Kidney epithelial cell (primary cell): ENCODE measurements at regions not wholly inside any gene's neighbourhood (a gene's known extent, or its start where the extent isn't known, plus 50 kb on each side); places are given as distances from the start of the nearest gene placed in this dataset.

Experiments
- DNase-seq: peaks from one replicate; pipeline ENCODE4 v3.0.0-alpha.2; 2010; ENCODE audit warnings: low read depth
- H3K27me3 ChIP-seq: 2 replicates; pipeline ENCODE4 v1.6.0; 2011; ENCODE audit warnings: low read length; ENCODE audit not compliant: control insufficient read depth, insufficient read depth
- H3K36me3 ChIP-seq: 2 replicates; pipeline ENCODE4 v1.5.1; 2011; ENCODE audit warnings: low read length; ENCODE audit not compliant: control insufficient read depth, insufficient read depth
- H3K4me3 ChIP-seq: 2 replicates; pipeline ENCODE4 v1.5.1; 2011; ENCODE audit warnings: low read depth, mild to moderate bottlenecking, control low read depth, low read length
- TF ChIP-seq, protein P1 (sequence below): IDR thresholded peaks from 2 replicates; pipeline ENCODE4 v1.5.1; 2011; ENCODE audit warnings: mild to moderate bottlenecking, moderate library complexity, low read length, control low read depth, inconsistent platforms; ENCODE audit not compliant: insufficient read depth, poor library complexity, severe bottlenecking

- no peaks in the 10 kb centered on the region for H3K27me3 ChIP-seq
- H3K36me3 ChIP-seq: no peaks in the 10 kb centered on the region
- no peak for DNase-seq
- no peak overlapping the region for H3K4me3 ChIP-seq
- TF ChIP-seq, protein P1, sequence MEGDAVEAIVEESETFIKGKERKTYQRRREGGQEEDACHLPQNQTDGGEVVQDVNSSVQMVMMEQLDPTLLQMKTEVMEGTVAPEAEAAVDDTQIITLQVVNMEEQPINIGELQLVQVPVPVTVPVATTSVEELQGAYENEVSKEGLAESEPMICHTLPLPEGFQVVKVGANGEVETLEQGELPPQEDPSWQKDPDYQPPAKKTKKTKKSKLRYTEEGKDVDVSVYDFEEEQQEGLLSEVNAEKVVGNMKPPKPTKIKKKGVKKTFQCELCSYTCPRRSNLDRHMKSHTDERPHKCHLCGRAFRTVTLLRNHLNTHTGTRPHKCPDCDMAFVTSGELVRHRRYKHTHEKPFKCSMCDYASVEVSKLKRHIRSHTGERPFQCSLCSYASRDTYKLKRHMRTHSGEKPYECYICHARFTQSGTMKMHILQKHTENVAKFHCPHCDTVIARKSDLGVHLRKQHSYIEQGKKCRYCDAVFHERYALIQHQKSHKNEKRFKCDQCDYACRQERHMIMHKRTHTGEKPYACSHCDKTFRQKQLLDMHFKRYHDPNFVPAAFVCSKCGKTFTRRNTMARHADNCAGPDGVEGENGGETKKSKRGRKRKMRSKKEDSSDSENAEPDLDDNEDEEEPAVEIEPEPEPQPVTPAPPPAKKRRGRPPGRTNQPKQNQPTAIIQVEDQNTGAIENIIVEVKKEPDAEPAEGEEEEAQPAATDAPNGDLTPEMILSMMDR: no peak
These were observed 549.5 kb upstream of the ACTRT1 start for GRCh38 chrX:128601706-128602105.

DNA sequence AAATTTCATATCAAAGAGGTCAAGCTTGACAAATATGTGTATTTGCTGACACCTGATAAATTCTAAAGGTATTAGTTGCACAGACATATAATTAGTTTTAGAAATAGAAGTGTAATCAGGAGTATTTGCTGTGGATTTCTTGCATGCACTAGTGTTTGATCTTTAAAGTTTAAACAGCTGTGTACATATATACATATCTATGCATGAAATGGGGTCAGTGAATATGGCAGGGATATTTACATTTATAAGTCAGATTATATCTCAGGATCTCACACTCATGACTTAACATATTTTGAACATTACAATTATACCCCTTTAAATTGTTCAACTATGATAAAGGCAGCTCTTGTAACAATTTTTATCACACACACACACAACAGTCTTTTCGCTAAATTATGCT, 547.4 kb upstream of the ACTRT1 start:
- H3K4me3 ChIP-seq: no peak overlapping the region
- DNase-seq: no peak
- TF ChIP-seq, protein P1: no peak
- no peaks in the 10 kb centered on the region for H3K36me3 ChIP-seq
- no peaks in the 10 kb centered on the region for H3K27me3 ChIP-seq

- no peaks in the 10 kb centered on the region for H3K36me3 ChIP-seq
- H3K4me3 ChIP-seq: no peak overlapping the region
- H3K27me3 ChIP-seq: no peaks in the 10 kb centered on the region
- TF ChIP-seq, protein P1: no peak
- DNase-seq: no peak
These were observed 529.8 kb upstream of the ACTRT1 start for GRCh38 chrX:128582036-128582435.

GRCh38 chrX:128581615-128582014, 529.4 kb upstream of the ACTRT1 start:
- TF ChIP-seq, protein P1: no peak
- no peaks in the 10 kb centered on the region for H3K36me3 ChIP-seq

GRCh38 chrX:128543114-128543513, 490.9 kb upstream of the ACTRT1 start:
- no peaks in the 10 kb centered on the region for H3K27me3 ChIP-seq
- no peak for DNase-seq
- TF ChIP-seq, protein P1: no peak
- no peak overlapping the region for H3K4me3 ChIP-seq
- no peaks in the 10 kb centered on the region for H3K36me3 ChIP-seq

More at GRCh38 chrX:128581615-128582014, 529.4 kb upstream of the ACTRT1 start:
- DNase-seq: no peak
- Histone ChIP-seq H3K4me3 (no peak overlapping the region), H3K27me3 (no peaks in the 10 kb centered on the region)

GRCh38 chrX:128518508-128518907, 466.3 kb upstream of the ACTRT1 start:
- H3K36me3 ChIP-seq: no peaks in the 10 kb centered on the region
- TF ChIP-seq, protein P1: peak; percentile 50
- no peak overlapping the region for H3K4me3 ChIP-seq
- no peaks in the 10 kb centered on the region for H3K27me3 ChIP-seq
- no peak for DNase-seq
